ENCODE measurements at regions not wholly inside any gene's neighbourhood (a gene's known extent, or its start where the extent isn't known, plus 50 kb on each side); places are given as distances from the start of the nearest gene placed in this dataset.

DNA sequence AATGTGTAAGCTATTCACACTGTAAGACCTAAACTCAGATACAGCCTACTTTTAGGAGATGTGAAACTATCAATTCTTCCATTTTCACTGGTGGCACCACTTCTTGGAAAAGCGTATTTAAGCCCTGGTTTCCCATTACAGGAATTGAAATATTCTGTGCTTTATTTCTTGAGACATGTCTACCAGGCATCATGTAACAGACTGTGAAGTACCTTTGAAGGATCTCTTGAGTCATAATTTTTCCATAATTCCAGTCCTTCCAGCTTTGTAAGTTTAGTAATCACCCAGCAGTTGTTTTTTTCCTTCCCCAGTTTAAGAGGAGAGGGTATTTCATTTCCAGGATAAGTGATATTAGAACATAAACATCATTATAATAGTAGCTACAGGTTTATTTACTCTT is 186.0 kb upstream of the PRPS1L1 start:
- ChIA-PET POLR2A (ENCODE audit: unreplicated experiment) (no interaction called here), CTCF (interaction anchor here (1.1 kb wide), 1 partner anchor 20 kb away, joined by 3 read pairs; no protein-coding TSS in a partner anchor)
- Histone ChIP-seq H2BK5ac (ENCODE audit: low read depth, low read length, poor library complexity, severe bottlenecking) (no peak overlapping the region), H4K20me1 (ENCODE audit: insufficient read depth, low read length) (no peaks in the 10 kb centered on the region), H3K14ac (replicated peaks; ENCODE audit: low read depth, low read length) (no peak overlapping the region), H2BK20ac (ENCODE audit: low read depth, low read length) (no peak overlapping the region), H3K27ac (ENCODE audit: insufficient read depth, low read length) (no peak overlapping the region), H3K4me2 (ENCODE audit: low read depth, low read length) (no peak overlapping the region), H3K4ac (ENCODE audit: low read depth, low read length) (no peak overlapping the region), H3K9ac (ENCODE audit: low read depth, low read length) (no peak overlapping the region), H4K5ac (ENCODE audit: low read depth, low read length) (no peak overlapping the region), H3K9me1 (ENCODE audit: insufficient read depth, low read length) (no peaks in the 10 kb centered on the region), H2AK5ac (ENCODE audit: low read depth, low read length) (no peak overlapping the region), H2BK15ac (ENCODE audit: low read depth, low read length) (no peak overlapping the region), H3K4me3 (ENCODE audit: insufficient read depth, low read depth, low read length) (no peak overlapping the region), H3K56ac (ENCODE audit: extremely low read depth, insufficient read depth, low read length) (no peak overlapping the region), H4K8ac (ENCODE audit: low read depth in 2 of 2, low read length in 2 of 2) (no peak overlapping the region), H3K18ac (ENCODE audit: low read depth, low read length) (no peak overlapping the region), H2AK9ac (replicated peaks; ENCODE audit: low read depth, low read length, poor library complexity) (no peak overlapping the region), H3K4me1 (ENCODE audit: control insufficient read depth, insufficient read depth, low read length) (no peaks in the 10 kb centered on the region), H4K91ac (ENCODE audit: insufficient read depth, low read depth, low read length) (no peak overlapping the region), H3K23ac (ENCODE audit: low read depth, low read length) (no peak overlapping the region), H3K9me3 (ENCODE audit: control insufficient read depth, insufficient read depth, low read length) (no peaks in the 10 kb centered on the region), H3K79me1 (ENCODE audit: low read depth in 1 of 2, low read length in 2 of 2) (no peaks in the 10 kb centered on the region), H3K27me3 (ENCODE audit: control insufficient read depth, insufficient read depth, low read length) (no peaks in the 10 kb centered on the region; the same call in 1 of the 2 replicates), H2AFZ (replicated peaks; ENCODE audit: low read length, poor library complexity) (no peak overlapping the region), H3K36me3 (ENCODE audit: control insufficient read depth, insufficient read depth, low read length) (no peaks in the 10 kb centered on the region), H2BK120ac (ENCODE audit: low read depth, low read length) (no peak overlapping the region)
- no TSS peak for BruUV-seq (replicated peaks)
- no peak for DNase-seq
- no CpG with 5 or more reads among the region's 1 CpG for WGBS, 2 experiments (ENCODE audit: extremely low coverage in 2 of 2, insufficient read length in 1 of 2)
- intact Hi-C loops (cut with micrococcal nuclease) (no loop called here), dilution Hi-C loops (cut with HindIII; ENCODE audit: low sequenced_read_pairs, unreplicated experiment) (no loop called here), in situ Hi-C loops (cut with MboI; ENCODE audit: low sequenced_read_pairs) (no loop called here)
- ATAC-seq (ENCODE audit: low read depth), result no peak
- TF ChIP-seq SMC3 (IDR thresholded peaks at IDR 0.05; ENCODE audit: low read depth, low read length) (no peak), USF2 (IDR thresholded peaks at IDR 0.05; ENCODE audit: low read depth, low read length) (no peak), MXI1 (IDR thresholded peaks at IDR 0.05; ENCODE audit: borderline replicate concordance, low read depth, low read length) (no peak), MAZ (IDR thresholded peaks at IDR 0.05; ENCODE audit: borderline replicate concordance, low read depth, low read length) (no peak), RAD21 (IDR thresholded peaks at IDR 0.05; ENCODE audit: low read length) (no peak), POLR2A (IDR thresholded peaks at IDR 0.05; ENCODE audit: low read depth, low read length) (no peak)

All from IMR-90 (cell line).